IPS DF 6.9 (cell line): ENCODE measurements at regions not wholly inside any gene's neighbourhood (a gene's known extent, or its start where the extent isn't known, plus 50 kb on each side); places are given as distances from the start of the nearest gene placed in this dataset.

Experiments used
- DNase-seq: peaks from one replicate; pipeline ENCODE4 v3.0.0-alpha.2; 2013; ENCODE audit warnings: low read depth, low spot score
- H3K27ac ChIP-seq: one replicate; pipeline ENCODE4 v1.5.1; 2013; ENCODE audit warnings: low read length, control low read depth
- H3K27me3 ChIP-seq: 2 replicates; pipeline ENCODE4 v1.6.1; 2013; ENCODE audit warnings: mild to moderate bottlenecking, low read length; ENCODE audit not compliant: control insufficient read depth, insufficient read depth
- H3K36me3 ChIP-seq: 2 replicates; pipeline ENCODE4 v1.6.1; 2013; ENCODE audit warnings: low read length; ENCODE audit not compliant: control insufficient read depth, insufficient read depth
- H3K4me1 ChIP-seq: 2 replicates; pipeline ENCODE4 v1.6.1; 2013; ENCODE audit warnings: low read length; ENCODE audit not compliant: control insufficient read depth, insufficient read depth
- H3K4me3 ChIP-seq: 2 replicates; pipeline ENCODE4 v1.5.1; 2013; ENCODE audit warnings: mild to moderate bottlenecking, low read length
- H3K9me3 ChIP-seq: 2 replicates; pipeline ENCODE4 v1.6.1; 2013; ENCODE audit warnings: low read length, inconsistent platforms; ENCODE audit not compliant: control insufficient read depth, insufficient read depth
- WGBS: extraction: QIAGEN DNeasy Blood & Tissue Kit; methylation state at CpG from one replicate; pipeline ENCODE4 v1.1.7; 2013; ENCODE audit warnings: mixed read lengths, missing lambda C conversion rate; ENCODE audit not compliant: insufficient read length, insufficient coverage; 5-methylcytosine and 5-hydroxymethylcytosine counted together

DNA sequence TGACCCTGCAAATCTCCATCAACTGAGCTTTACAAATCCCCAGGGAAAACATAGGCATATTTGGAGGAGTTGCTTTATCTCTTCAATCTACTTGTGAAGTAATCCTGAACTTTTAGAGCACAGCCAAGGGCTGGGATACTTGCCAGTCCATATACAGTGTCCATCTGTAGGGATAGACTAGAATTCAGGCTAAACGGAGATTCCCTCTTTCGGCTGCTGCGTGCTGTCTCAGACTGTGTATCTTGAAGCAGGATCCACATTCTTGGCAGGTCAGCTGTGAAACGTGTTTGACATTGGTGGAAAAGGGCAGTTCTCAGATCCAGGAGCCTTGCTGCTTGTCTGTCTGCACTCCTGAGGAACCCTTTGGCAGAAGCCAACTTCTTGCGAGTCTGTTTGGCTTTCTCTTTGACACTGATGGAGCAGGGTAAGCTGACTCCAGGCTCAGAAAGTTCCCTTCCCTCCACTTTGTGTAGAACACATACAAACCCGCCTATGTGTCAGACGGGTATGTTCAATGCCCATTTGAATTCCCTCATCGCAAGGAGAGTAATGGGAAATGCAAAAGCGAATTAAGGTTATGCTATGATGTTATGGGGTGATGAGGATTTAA lies 221.8 kb downstream of the MAP2K4 start:
- WGBS: no CpG with 5 or more reads among the region's 9 CpGs
- Histone ChIP-seq H3K27ac (no peak overlapping the region), H3K4me3 (no peak overlapping the region), H3K27me3 (no peaks in the 10 kb centered on the region), H3K9me3 (no peaks in the 10 kb centered on the region), H3K4me1 (no peaks in the 10 kb centered on the region), H3K36me3 (no peaks in the 10 kb centered on the region)
- no peak for DNase-seq

DNA sequence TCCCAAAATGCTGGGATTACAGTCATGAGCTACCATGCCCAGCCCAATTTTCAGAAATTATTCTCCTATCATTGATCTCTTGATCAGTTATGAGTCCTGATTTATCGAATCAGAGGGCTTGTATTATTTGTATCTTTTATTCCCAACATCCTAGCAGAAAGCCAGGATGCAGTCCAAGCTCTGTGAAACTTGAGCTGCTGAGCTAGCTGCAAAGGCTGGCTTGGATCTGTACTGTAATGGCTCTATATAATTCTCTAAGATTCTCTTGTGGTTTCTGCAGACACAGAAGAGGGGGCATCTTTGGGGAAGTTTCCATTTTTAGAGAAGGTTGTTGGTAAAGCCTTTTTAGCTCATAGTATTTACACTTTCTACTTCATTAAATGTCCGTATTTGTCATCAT lies 227.1 kb downstream of the MAP2K4 start:
- H3K27me3 ChIP-seq: no peaks in the 10 kb centered on the region
- H3K27ac ChIP-seq: no peak overlapping the region
- DNase-seq: no peak
- H3K4me3 ChIP-seq: no peak overlapping the region
- no peaks in the 10 kb centered on the region for H3K4me1 ChIP-seq
- no peaks in the 10 kb centered on the region for H3K36me3 ChIP-seq
- WGBS: no CpG with 5 or more reads among the region's 2 CpGs
- no peaks in the 10 kb centered on the region for H3K9me3 ChIP-seq

GRCh38 chr17:12250973-12251372 lies 230.3 kb downstream of the MAP2K4 start:
- H3K4me1 ChIP-seq: no peaks in the 10 kb centered on the region
- no peak overlapping the region for H3K27ac ChIP-seq
- H3K4me3 ChIP-seq: no peak overlapping the region
- WGBS: no CpG with 5 or more reads among the region's 4 CpGs
- no peaks in the 10 kb centered on the region for H3K9me3 ChIP-seq
- no peaks in the 10 kb centered on the region for H3K36me3 ChIP-seq
- no peak for DNase-seq
- H3K27me3 ChIP-seq: no peaks in the 10 kb centered on the region

DNA sequence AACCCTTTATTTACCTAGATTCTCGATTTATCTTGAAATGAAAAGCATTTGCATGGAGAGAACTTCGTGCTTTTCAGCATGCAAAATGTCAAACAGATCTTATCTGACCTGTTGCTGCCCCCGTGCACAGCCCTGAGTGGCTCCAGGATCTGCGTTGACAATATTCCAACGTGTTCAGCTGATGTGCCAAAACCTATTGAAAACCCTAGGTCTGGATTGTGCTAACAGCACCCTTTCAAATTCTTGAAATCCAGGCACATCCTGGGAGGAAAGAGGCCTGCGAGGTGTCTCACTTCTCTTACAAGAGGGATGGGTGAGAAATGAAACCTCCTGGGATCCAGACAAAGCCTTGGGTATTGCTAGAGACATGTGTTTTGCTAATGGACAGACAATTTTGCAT lies 231.8 kb downstream of the MAP2K4 start:
- H3K36me3 ChIP-seq: no peaks in the 10 kb centered on the region
- no peak overlapping the region for H3K4me3 ChIP-seq
- no peak overlapping the region for H3K27ac ChIP-seq
- no peaks in the 10 kb centered on the region for H3K9me3 ChIP-seq
- no peak for DNase-seq
- H3K4me1 ChIP-seq: no peaks in the 10 kb centered on the region
- H3K27me3 ChIP-seq: no peaks in the 10 kb centered on the region
- no CpG with 5 or more reads among the region's 6 CpGs for WGBS

DNA sequence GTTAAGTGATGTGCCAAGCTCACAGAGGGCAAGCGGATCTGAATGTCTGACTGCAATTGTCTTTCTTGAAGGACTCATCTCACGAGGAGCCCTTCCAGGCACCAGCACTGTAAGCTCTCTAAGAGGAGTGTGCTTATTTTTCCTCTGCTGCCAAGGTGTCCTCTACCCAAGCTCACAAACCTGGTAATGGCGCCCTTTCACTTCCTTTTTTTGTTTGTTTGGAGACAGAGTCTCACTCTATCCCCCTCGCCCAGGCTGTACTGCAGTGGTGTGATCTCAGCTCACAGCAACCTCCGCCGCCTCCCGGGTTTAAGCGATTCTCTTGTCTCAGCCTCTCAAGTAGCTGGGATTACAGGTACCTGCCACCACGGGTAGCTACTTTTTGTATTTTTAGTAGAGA lies 233.8 kb downstream of the MAP2K4 start:
- H3K4me1 ChIP-seq: no peaks in the 10 kb centered on the region
- no peak overlapping the region for H3K27ac ChIP-seq
- H3K4me3 ChIP-seq: no peak overlapping the region
- no peaks in the 10 kb centered on the region for H3K36me3 ChIP-seq
- DNase-seq: no peak
- no peaks in the 10 kb centered on the region; the same call in 1 of the 2 replicates for H3K27me3 ChIP-seq
- no CpG with 5 or more reads among the region's 9 CpGs for WGBS
- H3K9me3 ChIP-seq: no peaks in the 10 kb centered on the region

- H3K9me3 ChIP-seq: no peaks in the 10 kb centered on the region
- DNase-seq: no peak
- no CpG with 5 or more reads among the region's 4 CpGs for WGBS
- H3K27me3 ChIP-seq: no peaks in the 10 kb centered on the region; the same call in 1 of the 2 replicates
- H3K36me3 ChIP-seq: no peaks in the 10 kb centered on the region
- no peak overlapping the region for H3K4me3 ChIP-seq
- no peaks in the 10 kb centered on the region for H3K4me1 ChIP-seq
- no peak overlapping the region for H3K27ac ChIP-seq
Measured at GRCh38 chr17:12256380-12256995, 235.8 kb downstream of the MAP2K4 start.

DNA sequence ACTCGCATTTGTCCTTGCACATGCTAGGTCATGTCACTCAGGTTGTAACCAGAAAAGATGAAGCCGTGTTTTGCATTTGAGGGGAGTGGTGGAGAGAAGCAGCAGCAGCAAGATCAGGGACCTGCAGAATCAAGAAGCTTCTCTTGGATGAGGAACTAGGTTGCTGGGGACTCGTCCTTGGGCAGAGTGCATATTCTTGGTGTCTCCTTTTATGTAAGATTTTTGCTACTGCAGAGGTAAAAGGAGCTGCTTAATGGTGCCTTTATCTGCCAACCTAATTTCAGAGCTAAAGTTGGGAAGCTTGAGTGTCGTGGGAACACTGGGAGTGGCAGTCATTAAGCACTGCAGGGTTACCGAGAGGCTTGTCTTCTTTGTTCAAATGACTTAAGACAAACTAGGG lies 236.5 kb downstream of the MAP2K4 start:
- H3K4me3 ChIP-seq: no peak overlapping the region

GRCh38 chr17:12261354-12261753 lies 240.7 kb downstream of the MAP2K4 start:
- H3K4me1 ChIP-seq: no peaks in the 10 kb centered on the region; the same call in 1 of the 2 replicates

More for the DNA sequence above, 236.5 kb downstream of the MAP2K4 start:
- Histone ChIP-seq H3K4me1 (no peaks in the 10 kb centered on the region), H3K9me3 (no peaks in the 10 kb centered on the region), H3K27ac (no peak overlapping the region), H3K27me3 (no peaks in the 10 kb centered on the region; the same call in 1 of the 2 replicates), H3K36me3 (no peaks in the 10 kb centered on the region)
- DNase-seq: no peak
- WGBS: no CpG with 5 or more reads among the region's 5 CpGs

GRCh38 chr17:12269751-12270150 lies 249.1 kb downstream of the MAP2K4 start:
- no peaks in the 10 kb centered on the region for H3K27me3 ChIP-seq
- no peaks in the 10 kb centered on the region for H3K36me3 ChIP-seq
- DNase-seq: no peak
- H3K27ac ChIP-seq: no peak overlapping the region
- WGBS: no CpG with 5 or more reads among the region's 6 CpGs
- no peaks in the 10 kb centered on the region for H3K9me3 ChIP-seq
- no peaks in the 10 kb centered on the region; the same call in 1 of the 2 replicates for H3K4me1 ChIP-seq
- no peak overlapping the region for H3K4me3 ChIP-seq

More at GRCh38 chr17:12261354-12261753, 240.7 kb downstream of the MAP2K4 start:
- Histone ChIP-seq H3K27me3 (no peaks in the 10 kb centered on the region; the same call in 1 of the 2 replicates), H3K9me3 (no peaks in the 10 kb centered on the region), H3K27ac (no peak overlapping the region), H3K36me3 (no peaks in the 10 kb centered on the region), H3K4me3 (no peak overlapping the region)
- WGBS: no CpG with 5 or more reads among the region's 10 CpGs
- DNase-seq: no peak

DNA sequence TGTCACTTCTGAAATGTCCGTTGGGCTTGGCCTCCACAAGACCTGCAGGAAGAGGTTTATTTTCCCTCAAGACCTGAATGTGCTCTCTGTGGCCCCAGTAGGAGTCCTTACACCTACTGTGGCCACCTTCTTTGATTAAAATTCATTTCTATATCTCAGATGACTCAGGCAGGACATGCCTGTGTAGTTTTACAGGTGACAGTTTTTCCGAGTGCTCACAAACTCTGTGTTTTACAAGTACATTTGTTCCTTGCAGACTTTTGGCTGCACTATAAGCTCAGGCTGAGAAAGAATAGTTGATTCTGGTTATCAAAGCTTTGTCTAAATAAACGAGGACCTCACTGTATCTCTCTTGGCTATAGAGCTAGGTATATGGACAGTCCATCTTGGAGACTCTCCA lies 257.1 kb downstream of the MAP2K4 start:
- Histone ChIP-seq H3K27me3 (no peaks in the 10 kb centered on the region), H3K36me3 (no peaks in the 10 kb centered on the region), H3K4me3 (no peak overlapping the region), H3K9me3 (no peaks in the 10 kb centered on the region), H3K27ac (no peak overlapping the region), H3K4me1 (no peaks in the 10 kb centered on the region)
- WGBS: no CpG with 5 or more reads among the region's 3 CpGs
- no peak for DNase-seq

DNA sequence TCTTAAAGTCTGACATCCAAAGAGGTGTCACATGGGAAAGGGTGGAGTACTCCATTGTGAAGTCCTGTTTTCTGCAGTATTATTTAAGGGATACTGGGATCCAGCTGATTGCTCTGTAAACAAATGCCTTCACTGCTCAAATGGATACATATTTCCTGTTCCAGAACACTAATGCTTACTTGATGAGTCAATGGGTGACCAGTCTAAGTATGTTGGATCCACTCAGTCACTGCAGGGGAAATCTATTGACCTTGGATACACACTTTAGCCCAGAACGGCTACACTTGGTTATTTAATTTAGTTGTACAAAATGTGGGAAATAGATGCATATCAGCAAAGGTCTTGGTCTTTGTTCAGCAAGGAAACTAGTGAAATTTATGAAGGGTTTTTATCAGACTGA lies 261.4 kb downstream of the MAP2K4 start:
- no peaks in the 10 kb centered on the region for H3K27me3 ChIP-seq
- no peaks in the 10 kb centered on the region for H3K36me3 ChIP-seq
- no peaks in the 10 kb centered on the region for H3K9me3 ChIP-seq
- H3K27ac ChIP-seq: no peak overlapping the region
- no peaks in the 10 kb centered on the region for H3K4me1 ChIP-seq
- WGBS: no CpG with 5 or more reads among the region's 1 CpG
- H3K4me3 ChIP-seq: no peak overlapping the region
- DNase-seq: no peak
